GM19238 (cell line): ENCODE measurements at regions not wholly inside any gene's neighbourhood (a gene's known extent, or its start where the extent isn't known, plus 50 kb on each side); places are given as distances from the start of the nearest gene placed in this dataset.
"Not testable (repeated sequence)": the region's sequence is repeated elsewhere in the genome, so short reads cannot be mapped to it uniquely, and the experiment has no call there.

Experiments
- DNase-seq: peaks from one replicate; pipeline ENCODE4 v3.0.0; 2011; ENCODE audit warnings: low spot score; ENCODE audit not compliant: insufficient read length

DNA sequence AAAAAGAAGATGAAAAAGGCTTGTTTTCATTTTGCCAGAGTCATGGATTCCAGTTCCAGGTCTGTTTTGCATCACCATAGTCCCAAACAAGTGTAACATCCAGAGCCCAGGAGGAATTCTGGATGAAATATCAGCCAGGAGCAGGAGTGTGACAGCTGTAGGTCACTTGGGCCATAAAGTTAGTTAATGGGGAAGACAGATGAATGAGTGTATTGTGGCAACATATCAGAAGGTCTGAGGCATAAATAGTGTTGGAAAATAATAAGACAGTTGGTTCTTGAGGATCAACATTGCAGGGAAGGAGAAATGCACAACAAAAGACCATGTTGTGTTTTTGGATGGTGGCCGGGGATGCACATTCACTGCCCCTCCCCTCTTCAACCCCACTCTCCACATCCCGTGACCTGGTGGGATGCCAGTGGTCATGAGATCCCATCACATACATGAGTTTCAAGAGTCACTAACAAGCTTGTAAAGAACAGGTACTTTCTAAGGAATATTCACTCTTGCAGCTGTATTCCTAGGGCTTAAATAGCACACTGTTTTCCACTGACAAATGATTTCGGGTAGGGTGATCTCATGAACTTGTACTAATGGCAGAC is 83.1 kb upstream of the IGFBP7 start:
- no peak for DNase-seq

DNA sequence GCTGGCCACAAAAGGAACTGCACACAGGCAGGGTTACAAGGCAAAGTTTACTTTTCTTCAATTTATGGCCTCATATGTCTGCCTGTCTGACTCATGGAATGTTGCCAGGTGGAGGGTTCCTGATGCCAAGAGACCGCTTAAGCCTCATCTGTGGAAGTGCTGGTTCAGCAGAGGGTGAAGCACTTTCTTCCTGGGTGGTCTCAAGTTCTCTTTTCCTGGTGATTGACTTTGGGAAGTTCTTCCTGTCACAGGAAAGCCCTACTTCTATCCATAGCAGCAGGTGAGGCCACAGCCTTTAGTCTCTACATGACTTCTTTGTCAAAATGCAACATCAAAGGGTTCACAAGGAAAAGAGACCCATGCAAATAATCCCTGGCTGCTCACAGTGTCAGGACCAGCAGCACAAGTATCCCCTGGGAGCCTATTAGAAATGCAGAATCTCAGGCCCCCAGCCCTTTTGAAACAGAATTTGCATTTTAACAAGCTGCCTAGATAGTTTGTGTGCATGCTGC is 81.4 kb upstream of the IGFBP7 start:
- DNase-seq = no peak

DNA sequence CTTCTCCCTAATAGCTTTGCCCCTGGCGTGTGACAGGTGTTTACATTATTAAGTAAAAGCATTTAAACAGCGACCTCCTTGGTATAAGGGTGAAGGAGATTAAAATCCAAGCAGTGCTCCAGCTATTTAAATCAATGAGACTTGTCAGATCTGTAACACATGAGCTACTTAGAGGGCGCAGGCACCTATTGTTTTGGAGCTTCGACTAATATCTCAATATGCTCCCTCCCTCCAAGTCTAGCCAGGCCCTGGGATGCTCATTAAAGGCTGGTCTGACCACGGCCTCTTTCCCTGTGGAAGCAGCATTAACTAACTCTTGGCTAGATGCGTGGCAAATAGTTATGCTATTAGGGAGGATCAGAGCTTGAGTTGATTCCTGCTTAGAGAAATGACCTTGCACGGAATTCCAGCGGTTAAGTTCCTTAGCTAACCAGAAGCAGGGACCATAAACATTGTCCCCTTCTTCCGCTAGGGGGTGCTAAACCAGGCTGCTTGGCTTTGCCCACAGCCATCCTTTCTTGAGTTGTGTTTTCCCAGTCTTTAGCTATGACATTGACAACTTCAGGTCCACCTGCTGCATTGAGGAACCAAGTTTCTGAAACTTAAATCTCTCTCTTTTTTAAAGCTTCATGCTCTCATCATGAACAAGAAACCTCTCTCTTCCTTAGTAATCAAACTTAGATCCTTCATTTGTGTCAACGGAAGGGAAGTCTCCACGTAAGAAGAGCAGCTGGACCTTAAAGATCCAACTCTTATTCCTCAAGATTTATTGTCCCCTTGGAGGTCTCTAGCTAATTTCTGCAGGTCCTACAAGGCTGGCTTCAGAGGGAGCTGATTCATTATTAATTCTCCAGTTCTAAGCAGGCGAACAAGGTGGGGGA is 80.7 kb upstream of the IGFBP7 start:
- DNase-seq = peak; percentile 13

DNA sequence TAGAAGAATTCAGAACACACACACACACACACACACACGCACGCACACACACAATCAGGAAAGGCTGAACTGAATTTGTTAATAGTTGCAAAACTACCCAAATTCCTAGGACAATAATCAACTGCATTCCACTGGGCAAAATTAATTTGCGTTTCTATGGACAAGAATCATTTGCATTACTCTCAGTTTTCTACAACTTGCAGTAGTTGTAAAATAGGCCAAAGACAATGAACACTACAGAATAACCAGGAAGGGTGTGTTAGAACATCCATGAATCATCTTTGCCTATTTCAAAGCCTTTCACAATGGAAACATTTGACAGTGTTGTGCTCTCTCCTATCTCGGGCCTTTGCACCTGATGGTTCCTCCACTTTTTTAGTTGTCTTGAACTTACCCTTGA is 77.1 kb upstream of the IGFBP7 start:
- no peak for DNase-seq

DNA sequence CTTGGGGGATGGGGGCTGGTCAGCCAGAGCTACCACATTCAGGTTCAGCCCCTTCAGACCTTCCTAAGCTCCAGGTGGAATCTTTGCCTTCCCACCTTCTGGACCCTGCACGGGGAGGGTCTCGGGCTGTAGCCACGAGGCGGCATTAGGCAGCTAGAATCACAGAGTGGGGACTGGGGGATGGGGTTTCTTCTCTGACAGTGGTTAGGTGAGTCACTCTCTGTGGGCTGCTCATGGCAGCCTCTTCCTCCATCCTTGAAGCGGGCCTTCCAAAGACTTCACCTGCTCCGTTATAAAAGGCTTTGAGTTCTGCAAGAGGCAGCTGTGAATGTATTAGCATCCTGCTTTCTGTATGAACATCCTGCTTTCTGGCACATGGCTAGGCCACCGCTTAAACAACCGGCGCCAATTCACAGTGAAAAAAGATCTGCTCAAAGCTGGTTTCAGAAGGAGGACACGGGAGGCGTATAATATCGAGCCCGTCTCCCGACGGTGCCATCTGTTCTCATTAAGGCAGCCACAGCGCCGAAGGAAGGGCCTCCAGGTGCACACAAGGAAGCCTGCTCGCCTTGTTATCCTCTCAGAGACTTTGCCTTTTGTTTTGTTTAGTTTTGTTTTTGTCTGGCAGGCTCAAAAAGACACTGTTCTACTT is 74.3 kb upstream of the IGFBP7 start:
- no peak for DNase-seq

DNA sequence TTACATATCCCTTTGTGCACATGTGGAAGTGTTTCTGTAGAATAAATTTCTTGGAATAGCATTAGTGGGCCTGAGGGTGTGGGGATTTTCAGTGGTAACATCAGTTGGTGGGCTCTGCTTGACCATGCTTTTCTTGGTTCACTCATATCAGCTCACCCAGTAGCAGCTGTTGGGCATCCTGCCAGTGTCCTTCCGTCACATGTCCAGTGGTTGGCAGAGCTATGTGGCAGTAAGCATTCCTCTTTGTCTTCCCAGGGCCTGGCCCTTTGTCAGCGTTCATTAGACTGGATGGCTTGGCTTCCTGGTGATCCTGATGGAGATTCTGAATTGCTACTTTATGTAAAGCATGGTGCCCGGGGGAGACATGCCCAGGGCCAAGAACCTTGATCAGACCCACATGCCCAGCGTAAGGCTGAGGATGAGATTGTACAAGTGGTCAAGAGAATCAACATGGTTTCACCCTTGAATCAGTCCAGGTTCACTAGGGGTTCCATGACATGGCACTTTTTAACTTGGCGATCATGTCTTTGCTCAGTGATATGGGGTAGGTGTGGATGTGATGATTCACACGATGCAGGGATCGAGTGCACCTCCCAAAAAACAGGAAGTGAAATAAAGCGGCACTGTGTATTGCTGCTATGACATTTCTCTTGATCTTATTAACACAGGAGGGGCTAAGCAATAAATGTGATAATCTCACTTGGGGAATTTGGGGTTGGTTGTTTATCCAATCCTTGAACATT is 72.1 kb upstream of the IGFBP7 start:
- DNase-seq = no peak

DNA sequence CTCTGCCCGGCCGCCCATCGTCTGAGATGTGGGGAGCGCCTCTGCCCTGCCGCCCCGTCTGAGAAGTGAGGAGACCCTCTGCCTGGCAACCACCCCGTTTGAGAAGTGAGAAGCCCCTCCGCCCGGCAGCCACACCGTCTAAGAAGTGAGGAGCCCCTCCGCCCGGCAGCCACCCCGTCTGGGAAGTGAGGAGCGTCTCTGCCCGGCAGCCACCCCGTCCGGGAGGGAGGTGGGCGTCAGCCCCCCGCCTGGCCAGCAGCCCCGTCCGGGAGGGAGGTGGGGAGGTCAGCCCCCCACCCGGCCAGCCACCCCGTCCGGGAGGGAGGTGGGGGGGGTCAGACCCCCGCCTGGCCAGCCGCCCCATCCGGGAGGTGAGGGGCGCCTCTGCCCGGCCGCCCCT is 63.0 kb upstream of the IGFBP7 start:
- not testable (repeated sequence) for DNase-seq

DNA sequence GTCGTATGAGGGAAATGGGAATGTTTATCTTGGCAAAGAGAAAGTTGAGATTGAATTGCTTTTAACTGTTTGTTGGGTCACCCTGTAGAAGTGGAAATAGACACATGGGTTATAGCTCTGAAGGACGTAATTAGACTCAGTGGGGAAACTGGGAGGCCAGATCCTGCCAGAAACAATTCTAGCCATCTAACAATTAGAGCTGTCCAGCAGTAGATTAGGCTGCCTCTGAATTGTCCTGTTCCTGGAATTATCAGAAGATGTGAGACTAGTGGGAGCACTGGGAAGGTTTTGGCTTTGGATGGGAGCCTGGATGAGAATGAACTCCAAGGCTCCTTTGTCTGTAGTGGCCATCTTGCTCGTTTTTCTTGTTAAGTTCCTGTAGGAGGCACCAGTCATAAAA is 61.9 kb upstream of the IGFBP7 start:
- no peak for DNase-seq

DNA sequence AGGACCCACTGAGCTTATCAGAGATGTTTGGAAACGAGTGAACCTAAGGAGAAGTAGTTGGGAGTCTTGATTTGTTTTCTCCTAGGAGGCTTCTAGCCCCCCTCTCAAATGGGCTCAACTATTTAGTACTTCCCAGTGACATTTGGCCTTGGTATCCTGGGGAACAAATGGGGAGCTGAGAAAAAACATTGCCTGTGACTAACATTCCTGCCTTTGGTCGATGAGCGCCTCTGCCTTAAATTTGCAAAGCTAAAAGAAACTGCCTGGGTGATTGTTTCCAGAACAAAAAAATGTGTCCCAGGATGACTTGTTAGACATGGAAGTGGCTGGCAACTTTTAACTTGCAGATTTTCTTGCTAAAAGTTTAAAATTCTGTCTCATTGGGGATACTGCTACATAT is 58.8 kb upstream of the IGFBP7 start:
- no peak for DNase-seq

DNA sequence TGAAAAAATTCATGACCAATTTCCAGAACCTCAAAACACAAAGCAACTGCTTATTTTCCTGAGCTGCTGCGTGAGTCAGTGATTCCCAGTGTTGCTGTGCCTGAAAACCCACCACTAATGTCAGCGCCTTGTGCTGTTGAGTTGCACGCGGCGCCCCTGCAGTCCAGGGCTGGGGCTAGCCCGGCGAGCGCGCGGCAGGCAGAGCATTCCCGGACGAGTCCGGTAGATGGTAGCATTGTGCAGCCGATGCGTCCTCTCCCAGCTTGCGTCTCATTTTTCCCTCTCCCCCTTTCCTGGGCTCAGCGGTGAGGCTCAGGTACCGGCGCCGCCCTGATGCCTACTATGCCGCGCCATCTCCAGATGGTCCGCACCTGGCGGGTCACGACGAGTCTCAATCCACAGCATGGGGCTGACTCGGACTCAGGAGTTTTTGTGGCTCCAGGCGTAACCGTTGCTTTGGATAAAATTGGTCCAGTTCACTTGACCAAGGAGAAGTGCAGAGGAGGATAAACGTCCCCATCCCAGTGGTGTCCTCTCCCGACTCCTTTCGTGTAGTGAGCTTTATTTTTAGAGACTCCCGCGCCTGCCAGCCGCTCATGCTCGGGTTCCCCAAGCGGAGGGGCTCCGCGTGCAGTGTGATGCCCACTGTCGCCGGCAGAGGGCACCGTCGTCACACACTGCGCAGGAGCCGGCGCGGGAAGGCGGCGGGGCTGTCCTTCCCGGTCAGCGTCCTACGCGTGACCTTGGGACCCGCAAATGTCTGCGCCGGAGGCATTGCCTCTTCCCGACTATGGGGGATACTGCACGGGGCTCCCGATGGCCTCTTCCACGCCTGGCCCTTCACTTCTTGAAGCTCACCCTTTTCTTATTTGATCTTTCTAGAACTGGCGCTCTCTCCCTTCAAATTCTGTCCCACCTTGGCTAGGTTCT is 53.6 kb upstream of the IGFBP7 start:
- DNase-seq = peak; percentile 63

DNA sequence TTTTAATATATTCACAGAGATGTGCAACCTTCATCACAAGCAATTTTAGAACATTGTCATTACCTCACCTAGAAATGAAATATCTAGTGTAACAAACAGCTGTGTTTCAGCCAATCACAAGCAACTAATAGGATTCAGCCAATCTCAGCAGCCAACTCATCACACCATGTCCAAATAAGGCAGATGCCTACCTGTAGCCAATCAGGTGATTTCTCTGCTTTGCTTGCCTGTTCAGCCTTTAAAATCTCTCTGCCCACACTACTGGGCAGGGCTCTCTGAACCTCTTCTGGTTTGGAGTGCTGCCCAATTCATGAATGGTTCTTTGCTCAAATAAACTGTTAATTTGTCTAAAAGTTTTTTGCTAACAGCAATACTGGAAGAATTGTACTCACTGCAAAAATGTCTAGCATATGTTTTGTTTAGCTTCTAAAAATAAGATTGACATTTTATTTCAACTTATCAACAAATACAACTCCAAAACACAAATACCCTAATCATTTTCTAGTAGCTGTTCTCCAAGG is 52.4 kb upstream of the IGFBP7 start:
- DNase-seq = no peak
